ENCODE measurements at regions not wholly inside any gene's neighbourhood (a gene's known extent, or its start where the extent isn't known, plus 50 kb on each side); places are given as distances from the start of the nearest gene placed in this dataset.

GRCh38 chr5:119897537-119898370 is 268.4 kb downstream of the FAM170A start:
- no peak overlapping the region for H2BK20ac ChIP-seq (ENCODE audit: low read depth, low read length)
- BruUV-seq (replicated peaks), result no TSS peak
- no peak overlapping the region for H3K4me2 ChIP-seq (ENCODE audit: low read depth, low read length)
- H3K27ac ChIP-seq (ENCODE audit: insufficient read depth, low read length), result no peak overlapping the region
- no peak overlapping the region for H2BK120ac ChIP-seq (ENCODE audit: low read depth, low read length)
- H3K56ac ChIP-seq (ENCODE audit: extremely low read depth, insufficient read depth, low read length), result no peak overlapping the region
- H3K23ac ChIP-seq (ENCODE audit: low read depth, low read length), result no peak overlapping the region
- ChIA-PET CTCF (interaction anchor here (0.7 to 0.8 kb wide), 2 partner anchors 20 to 26 kb away, joined by 3 to 5 read pairs; no protein-coding TSS in a partner anchor), POLR2A (ENCODE audit: unreplicated experiment) (no interaction called here)
- H3K79me1 ChIP-seq (ENCODE audit: low read depth in 1 of 2, low read length in 2 of 2), result no peaks in the 10 kb centered on the region
- H3K4me1 ChIP-seq (ENCODE audit: control insufficient read depth, insufficient read depth, low read length), result no peaks in the 10 kb centered on the region
- H2AK5ac ChIP-seq (ENCODE audit: low read depth, low read length), result no peak overlapping the region
- no peak for TF ChIP-seq MXI1 (IDR thresholded peaks at IDR 0.05; ENCODE audit: borderline replicate concordance, low read depth, low read length)
- no peak for TF ChIP-seq POLR2A (IDR thresholded peaks at IDR 0.05; ENCODE audit: low read depth, low read length)
- TF ChIP-seq CHD1 (IDR thresholded peaks at IDR 0.05; ENCODE audit: low read depth, low read length), result no peak
- TF ChIP-seq, protein P1, sequence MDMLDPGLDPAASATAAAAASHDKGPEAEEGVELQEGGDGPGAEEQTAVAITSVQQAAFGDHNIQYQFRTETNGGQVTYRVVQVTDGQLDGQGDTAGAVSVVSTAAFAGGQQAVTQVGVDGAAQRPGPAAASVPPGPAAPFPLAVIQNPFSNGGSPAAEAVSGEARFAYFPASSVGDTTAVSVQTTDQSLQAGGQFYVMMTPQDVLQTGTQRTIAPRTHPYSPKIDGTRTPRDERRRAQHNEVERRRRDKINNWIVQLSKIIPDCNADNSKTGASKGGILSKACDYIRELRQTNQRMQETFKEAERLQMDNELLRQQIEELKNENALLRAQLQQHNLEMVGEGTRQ (IDR thresholded peaks at IDR 0.05; ENCODE audit: low read depth, low read length), result no peak
- TF ChIP-seq FOS (IDR thresholded peaks at IDR 0.05; ENCODE audit: low read depth, low read length), result no peak
- TF ChIP-seq RCOR1 (IDR thresholded peaks at IDR 0.05; ENCODE audit: insufficient replicate concordance, low read length), result no peak
- no peak for TF ChIP-seq MAFK (IDR thresholded peaks at IDR 0.05; ENCODE audit: low read depth, low read length)
- TF ChIP-seq CTCF (conservative IDR thresholded peaks at IDR 0.05; ENCODE audit: low read depth, low read length), result no peak
- H2AFZ ChIP-seq (replicated peaks; ENCODE audit: low read length, poor library complexity), result no peak overlapping the region
- DNase-seq (no peak), ATAC-seq (ENCODE audit: low read depth) (no peak)
- in situ Hi-C loops (cut with MboI; ENCODE audit: low sequenced_read_pairs) (no loop called here), dilution Hi-C loops (cut with HindIII; ENCODE audit: low sequenced_read_pairs, unreplicated experiment) (no loop called here), intact Hi-C loops (cut with micrococcal nuclease) (no loop called here)
- H4K20me1 ChIP-seq (ENCODE audit: insufficient read depth, low read length), result no peaks in the 10 kb centered on the region
- H3K36me3 ChIP-seq (ENCODE audit: control insufficient read depth, insufficient read depth, low read length), result no peaks in the 10 kb centered on the region
- no peak overlapping the region for H3K18ac ChIP-seq (ENCODE audit: low read depth, low read length)
- H3K4ac ChIP-seq (ENCODE audit: low read depth, low read length), result no peak overlapping the region
- H4K91ac ChIP-seq (ENCODE audit: insufficient read depth, low read depth, low read length), result no peak overlapping the region
- no CpG with 5 or more reads among the region's 6 CpGs for WGBS, 2 experiments (ENCODE audit: extremely low coverage in 2 of 2, insufficient read length in 1 of 2)
- no peak overlapping the region for H4K8ac ChIP-seq (ENCODE audit: low read depth in 2 of 2, low read length in 2 of 2)
- no peak overlapping the region for H2BK15ac ChIP-seq (ENCODE audit: low read depth, low read length)
- H2AK9ac ChIP-seq (replicated peaks; ENCODE audit: low read depth, low read length, poor library complexity), result no peak overlapping the region
- H3K14ac ChIP-seq (replicated peaks; ENCODE audit: low read depth, low read length), result no peak overlapping the region
- no peak overlapping the region for H2BK5ac ChIP-seq (ENCODE audit: low read depth, low read length, poor library complexity, severe bottlenecking)
- no peaks in the 10 kb centered on the region for H3K9me3 ChIP-seq (ENCODE audit: control insufficient read depth, insufficient read depth, low read length)
- no peaks in the 10 kb centered on the region for H3K9me1 ChIP-seq (ENCODE audit: insufficient read depth, low read length)
- no peak overlapping the region for H4K5ac ChIP-seq (ENCODE audit: low read depth, low read length)
- H3K27me3 ChIP-seq (ENCODE audit: control insufficient read depth, insufficient read depth, low read length), result no peaks in the 10 kb centered on the region
- no peak overlapping the region for H3K4me3 ChIP-seq (ENCODE audit: insufficient read depth, low read depth, low read length)
- H3K9ac ChIP-seq (ENCODE audit: low read depth, low read length), result no peak overlapping the region
